K562 (cell line): ENCODE measurements at regions not wholly inside any gene's neighbourhood (a gene's known extent, or its start where the extent isn't known, plus 50 kb on each side); places are given as distances from the start of the nearest gene placed in this dataset.

Experiments
- ATAC-seq: fragments of 200-7000 bp; cut with Tn5 transposase; 3 replicates; pipeline ENCODE4 v1.9.1; 2020; ENCODE audit warnings: moderate library complexity
- BruUV-seq: library from RNA; stranded (reverse); fragments of 400-500 nt; replicated peaks from 2 replicates; lab custom pipeline; 2021; lab: Mats Ljungman, UMichigan
- CTCF ChIA-PET: fragments of 300-600 bp; formaldehyde crosslinking; extraction: SDS; loops from one replicate; lab custom pipeline; 2021; ENCODE audit warnings: low intra/inter-chr PET ratio; lab: Yijun Ruan, JAX
- POLR2A ChIA-PET: fragments of 300-600, 350-650 bp; sonication (Branson Sonifier 250); formaldehyde crosslinking; extraction: SDS; loops from one replicate; lab custom pipeline; 2021; ENCODE audit warnings: antibody characterized with exemption, inconsistent platforms; lab: Yijun Ruan, JAX
- DNase-seq, 4 experiments: peaks; one replicate each; pipeline versions ENCODE4 v3.0.0 to v3.0.0-alpha.2; 2011 to 2018; ENCODE audit warnings: low spot score in 3 of 4, mixed read lengths in 3 of 4; ENCODE audit errors: extremely low read depth in 1 of 4
- FAIRE-seq: peaks from 2 replicates; lab custom pipeline; 2011; peaks lifted over from hg19 to GRCh38; lab: Jason Lieb, UNC
- H2AFZ ChIP-seq: 2 replicates; pipeline ENCODE4 v1.6.0; 2011; ENCODE audit warnings: low read depth, low read length, control low read depth, inconsistent platforms
- H3K27ac ChIP-seq: fragments of 200-600 bp; 3 replicates; pipeline ENCODE4 v1.8.0; 2011; ENCODE audit warnings: low read depth, mild to moderate bottlenecking, control low read depth, inconsistent platforms, low read length, moderate library complexity, mixed read lengths; ENCODE audit errors: extremely low read depth
- H3K27me3 ChIP-seq, 2 experiments: fragments of 300-600 bp in 1 of 2; 2 replicates in 1 of 2; 3 replicates in 1 of 2; pipeline versions ENCODE4 v1.6.0 to v1.8.0; 2011; ENCODE audit warnings: inconsistent platforms in 2 of 2, low read length in 2 of 2, mild to moderate bottlenecking in 1 of 2, mixed read lengths in 1 of 2, moderate library complexity in 1 of 2; ENCODE audit not compliant: control insufficient read depth in 2 of 2, insufficient read depth in 2 of 2
- H3K36me3 ChIP-seq: fragments of 300-600 bp; 3 replicates; pipeline ENCODE4 v1.8.0; 2011; ENCODE audit warnings: mild to moderate bottlenecking, low read length, inconsistent platforms; ENCODE audit not compliant: control insufficient read depth, insufficient read depth
- H3K4me1 ChIP-seq, 2 experiments: fragments of 200-600 bp in 1 of 2; replicated peaks in 1 of 2; 2 replicates in 1 of 2; 3 replicates in 1 of 2; pipeline versions ENCODE4 v1.5.1 to v1.8.0; 2011; ENCODE audit warnings: inconsistent platforms in 2 of 2, low read length in 2 of 2, mild to moderate bottlenecking in 1 of 2, mixed read lengths in 1 of 2, moderate library complexity in 1 of 2; ENCODE audit not compliant: control insufficient read depth in 2 of 2, insufficient read depth in 2 of 2
- H3K4me2 ChIP-seq: 2 replicates; pipeline ENCODE4 v1.6.1; 2011; ENCODE audit warnings: low read length, control low read depth, inconsistent platforms, mixed read lengths; ENCODE audit not compliant: insufficient read depth
- H3K4me3 ChIP-seq: fragments of 200-600 bp; sonication (generic), shearing (Covaris generic); 2 replicates; pipeline ENCODE4 v1.5.1; 2016; ENCODE audit warnings: control low read depth, inconsistent platforms
- H3K79me2 ChIP-seq: fragments of 200-600 bp; 3 replicates; pipeline ENCODE4 v1.8.0; 2011; ENCODE audit warnings: low read length, inconsistent platforms; ENCODE audit not compliant: control insufficient read depth, insufficient read depth
- H3K9ac ChIP-seq, 2 experiments: 2 replicates each; pipeline versions ENCODE4 v1.6.0 to v1.6.1; 2011; ENCODE audit warnings: low read depth in 2 of 2, low read length in 2 of 2, control low read depth in 1 of 2, inconsistent platforms in 1 of 2, mild to moderate bottlenecking in 1 of 2, mixed read lengths in 1 of 2; ENCODE audit not compliant: insufficient read depth in 1 of 2
- H3K9me1 ChIP-seq: one replicate; pipeline ENCODE4 v1.6.0; 2011; ENCODE audit warnings: inconsistent platforms, mild to moderate bottlenecking, low read length, moderate library complexity; ENCODE audit not compliant: control insufficient read depth, insufficient read depth
- H3K9me3 ChIP-seq: replicated peaks from 2 replicates; pipeline ENCODE4 v1.5.1; 2011; ENCODE audit warnings: low read depth, low read length, inconsistent platforms; ENCODE audit not compliant: control insufficient read depth, insufficient read depth
- H4K20me1 ChIP-seq: replicated peaks from 2 replicates; pipeline ENCODE4 v1.6.1; 2011; ENCODE audit warnings: low read length, inconsistent platforms, mixed read lengths; ENCODE audit not compliant: control insufficient read depth, insufficient read depth
- HOXB6 ChIP-seq: fragments of 250-450 bp; sonication (Bioruptor Pico); IDR thresholded peaks from 2 replicates; pipeline ENCODE4 v1.5.1; 2022; ENCODE audit warnings: mild to moderate bottlenecking, borderline replicate concordance
- NFYB ChIP-seq: IDR thresholded peaks from 2 replicates; pipeline ENCODE4 v1.6.1; 2011; ENCODE audit warnings: mild to moderate bottlenecking, moderate library complexity; ENCODE audit not compliant: insufficient read length; ENCODE audit errors: extremely low read depth
- ZNF239 ChIP-seq: fragments of 250-450 bp; sonication (Bioruptor Pico); IDR thresholded peaks from 2 replicates; pipeline ENCODE4 v1.4.0; 2020; ENCODE audit warnings: mild to moderate bottlenecking
- WGBS: fragments of 100-300 bp; shearing (Covaris generic); methylation state at CpG from one replicate; pipeline ENCODE4 v1.1.6; 2016; ENCODE audit warnings: low coverage, mixed read lengths; ENCODE audit not compliant: insufficient coverage; ENCODE audit errors: missing lambda C conversion rate; 5-methylcytosine and 5-hydroxymethylcytosine counted together
- in situ Hi-C: fragments of 300-500 bp; cut with MboI; formaldehyde crosslinking; loops from 4 replicates; pipeline ENCODE4 v1.15.0; 2018; ENCODE audit warnings: inconsistent platforms, mixed read lengths
- intact Hi-C: fragments of 100-400 bp; cut with micrococcal nuclease; formaldehyde crosslinking; loops from 2 replicates; pipeline ENCODE4 v1.14.2; 2022
- TF ChIP-seq, protein P1 (sequence below): fragments of 450-650 bp; formaldehyde crosslinking; IDR thresholded peaks from 2 replicates; pipeline ENCODE4 v1.4.0; 2020; ENCODE audit warnings: mild to moderate bottlenecking, mixed read lengths

DNA sequence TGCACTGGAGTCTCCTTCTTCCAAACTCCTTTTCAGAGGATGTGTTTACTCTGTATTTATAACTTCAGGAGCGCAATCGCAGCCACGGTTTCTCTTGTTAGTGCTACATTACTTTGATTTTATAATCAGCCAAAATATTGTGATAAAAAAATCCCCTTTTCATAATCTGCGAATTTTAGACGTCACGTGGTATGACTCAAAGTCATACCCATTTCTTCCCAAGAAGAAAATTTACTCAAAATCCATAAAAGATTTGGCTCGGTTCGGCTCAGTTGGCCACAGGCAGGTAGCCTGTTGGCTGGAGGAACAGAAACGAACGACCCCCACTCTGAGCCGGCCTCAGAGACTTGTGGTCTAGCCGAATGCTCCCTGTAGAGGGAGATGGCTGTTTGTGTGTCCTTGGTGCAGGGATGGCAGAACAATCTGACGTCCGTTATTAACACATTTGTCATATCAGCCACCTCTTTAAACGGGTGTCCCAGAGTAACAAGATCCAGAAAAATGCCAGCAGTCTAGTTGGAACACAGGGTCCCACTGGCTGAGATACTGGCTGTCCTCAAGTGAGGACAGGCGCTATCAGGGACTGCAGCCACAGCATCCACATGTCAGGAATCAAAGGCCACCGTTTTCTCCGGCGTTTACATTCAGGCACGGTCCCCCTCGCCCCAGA is 247.6 kb downstream of the DLL1 start:
- POLR2A ChIA-PET, result no interaction called here
- H3K9me3 ChIP-seq, result no peaks in the 10 kb centered on the region
- no peaks in the 10 kb centered on the region for H3K36me3 ChIP-seq
- no peaks in the 10 kb centered on the region for H3K4me1 ChIP-seq
- FAIRE-seq, result no peak
- H3K9ac ChIP-seq, result no peak overlapping the region
- H3K4me3 ChIP-seq, result no peak overlapping the region
- H3K9me1 ChIP-seq, result no peaks in the 10 kb centered on the region
- peaks cover 10 to 79% of the 10 kb centered on the region in 2 experiments for H3K27me3 ChIP-seq
- DNase-seq, result peak in 1 of 4 experiments; percentile 26
- peaks cover 9% of the 10 kb centered on the region; the same call in 1 of the 2 replicates for H4K20me1 ChIP-seq
- no peak overlapping the region for H3K27ac ChIP-seq
- H2AFZ ChIP-seq, result no peak overlapping the region
- in situ Hi-C loops, result no loop called here
- WGBS, result 1% methylated on average over 21 of the region's 21 CpGs
- ATAC-seq, result no peak
- CTCF ChIA-PET, result no interaction called here
- intact Hi-C loops, result no loop called here
- BruUV-seq, result no TSS peak
- H3K4me2 ChIP-seq, result no peak overlapping the region
- no peaks in the 10 kb centered on the region for H3K79me2 ChIP-seq
- no peak for TF ChIP-seq HOXB6 (CRISPR knock-in tag)
- TF ChIP-seq, protein P1, sequence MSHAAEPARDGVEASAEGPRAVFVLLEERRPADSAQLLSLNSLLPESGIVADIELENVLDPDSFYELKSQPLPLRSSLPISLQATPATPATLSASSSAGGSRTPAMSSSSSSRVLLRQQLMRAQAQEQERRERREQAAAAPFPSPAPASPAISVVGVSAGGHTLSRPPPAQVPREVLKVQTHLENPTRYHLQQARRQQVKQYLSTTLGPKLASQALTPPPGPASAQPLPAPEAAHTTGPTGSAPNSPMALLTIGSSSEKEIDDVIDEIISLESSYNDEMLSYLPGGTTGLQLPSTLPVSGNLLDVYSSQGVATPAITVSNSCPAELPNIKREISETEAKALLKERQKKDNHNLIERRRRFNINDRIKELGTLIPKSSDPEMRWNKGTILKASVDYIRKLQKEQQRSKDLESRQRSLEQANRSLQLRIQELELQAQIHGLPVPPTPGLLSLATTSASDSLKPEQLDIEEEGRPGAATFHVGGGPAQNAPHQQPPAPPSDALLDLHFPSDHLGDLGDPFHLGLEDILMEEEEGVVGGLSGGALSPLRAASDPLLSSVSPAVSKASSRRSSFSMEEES, result peak; percentile 77
- TF ChIP-seq, all 486 proteins: peak for 1

GRCh38 chr6:170042596-170043118 is 248.2 kb downstream of the DLL1 start:
- H3K9me1 ChIP-seq, result no peaks in the 10 kb centered on the region
- H3K27me3 ChIP-seq, result peaks cover 10 to 79% of the 10 kb centered on the region in 2 experiments
- H2AFZ ChIP-seq, result no peak overlapping the region
- peak; percentile 68 for TF ChIP-seq NFYB
- no peak for TF ChIP-seq ZNF239 (CRISPR knock-in tag)
- TF ChIP-seq, all 486 proteins: peak for 1
- in situ Hi-C loops, result no loop called here
- Histone ChIP-seq H4K20me1 (peaks cover 9% of the 10 kb centered on the region; the same call in 1 of the 2 replicates), H3K9ac (no peak overlapping the region), H3K27ac (no peak overlapping the region), H3K79me2 (no peaks in the 10 kb centered on the region), H3K4me1 (no peaks in the 10 kb centered on the region), H3K4me2 (no peak overlapping the region), H3K4me3 (no peak overlapping the region), H3K36me3 (no peaks in the 10 kb centered on the region), H3K9me3 (no peaks in the 10 kb centered on the region)
- ChIA-PET POLR2A (no interaction called here), CTCF (no interaction called here)
- peak; percentile 52; the same call in 2 of the 3 replicates for ATAC-seq
- BruUV-seq, result no TSS peak
- DNase-seq, result peak in 3 of 4 experiments; percentile 39 to 50 (median 41)
- WGBS, result 1% methylated on average over 13 of the region's 13 CpGs
- no peak for FAIRE-seq
- intact Hi-C loops, result no loop called here
